ENCODE measurements at regions not wholly inside any gene's neighbourhood (a gene's known extent, or its start where the extent isn't known, plus 50 kb on each side); places are given as distances from the start of the nearest gene placed in this dataset.

GRCh38 chr5:82862711-82863110, 214.5 kb downstream of the TMEM167A start:
- TF ChIP-seq CTCF (conservative IDR thresholded peaks at IDR 0.05; ENCODE audit: low read length) (no peak), EZH2phosphoT487 (IDR thresholded peaks at IDR 0.05; ENCODE audit: borderline replicate concordance) (no peak)

Measured in Loucy (cell line).